OCI-LY7 (cell line): ENCODE measurements at regions not wholly inside any gene's neighbourhood (a gene's known extent, or its start where the extent isn't known, plus 50 kb on each side); places are given as distances from the start of the nearest gene placed in this dataset.

ENCODE experiments used
- BruUV-seq: library from RNA; stranded (reverse); fragments of 400-500 nt; replicated peaks from 2 replicates; lab custom pipeline; 2021; lab: Mats Ljungman, UMichigan
- CTCF ChIA-PET: fragments of 300-600 bp; sonication (Branson Sonifier 250); formaldehyde crosslinking; loops from one replicate; lab custom pipeline; 2022; ENCODE audit warnings: antibody characterized with exemption; ENCODE audit not compliant: unreplicated experiment; lab: Charles Lee
- POLR2A ChIA-PET: fragments of 300-600 bp; sonication (Branson Sonifier 250); formaldehyde crosslinking; loops from one replicate; lab custom pipeline; 2022; ENCODE audit warnings: antibody characterized with exemption; lab: Charles Lee
- DNase-seq: peaks from one replicate; pipeline ENCODE4 v3.0.0-alpha.2; 2015; ENCODE audit warnings: low spot score
- H2AFZ ChIP-seq: fragments of 200-600 bp; sonication (generic), shearing (Covaris generic); 2 replicates; pipeline ENCODE4 v1.6.1; 2014; ENCODE audit warnings: mild to moderate bottlenecking, antibody characterized with exemption, low read length, moderate library complexity
- H3K27ac ChIP-seq: fragments of 200-600 bp; sonication (generic); 2 replicates; pipeline ENCODE4 v1.5.1; 2014; ENCODE audit warnings: mixed run types, low read depth, mild to moderate bottlenecking, moderate library complexity, low read length, inconsistent platforms; ENCODE audit not compliant: poor library complexity, severe bottlenecking
- H3K36me3 ChIP-seq: fragments of 200-600 bp; sonication (generic); 2 replicates; pipeline ENCODE4 v1.6.1; 2014; ENCODE audit warnings: mild to moderate bottlenecking, antibody characterized with exemption, low read length, moderate library complexity, mixed read lengths; ENCODE audit not compliant: insufficient read depth
- H3K4me1 ChIP-seq: fragments of 200-600 bp; sonication (generic); 2 replicates; pipeline ENCODE4 v1.5.1; 2014; ENCODE audit warnings: mild to moderate bottlenecking, low read length; ENCODE audit not compliant: insufficient read depth, poor library complexity, severe bottlenecking
- H3K4me2 ChIP-seq: fragments of 200-600 bp; sonication (generic); 2 replicates; pipeline ENCODE4 v1.6.1; 2014; ENCODE audit warnings: mild to moderate bottlenecking, low read length
- H3K4me3 ChIP-seq: fragments of 200-600 bp; sonication (generic); 2 replicates; pipeline ENCODE4 v1.5.1; 2014; ENCODE audit warnings: mild to moderate bottlenecking, low read depth, low read length; ENCODE audit not compliant: poor library complexity, severe bottlenecking
- H3K79me2 ChIP-seq: fragments of 200-600 bp; sonication (generic); 2 replicates; pipeline ENCODE4 v1.6.1; 2016; ENCODE audit warnings: low read depth, mild to moderate bottlenecking, low read length, moderate library complexity, mixed read lengths; ENCODE audit not compliant: insufficient read depth
- H3K9me2 ChIP-seq: fragments of 200-600 bp; sonication (generic); 2 replicates; pipeline ENCODE4 v1.6.1; 2016; ENCODE audit warnings: mild to moderate bottlenecking, low read length, mixed read lengths; ENCODE audit not compliant: insufficient read depth
- H3K9me3 ChIP-seq: fragments of 200-600 bp; sonication (generic); 2 replicates; pipeline ENCODE4 v1.6.1; 2014; ENCODE audit warnings: mild to moderate bottlenecking, mixed run types, low read length, mixed read lengths
- H4K20me1 ChIP-seq: fragments of 200-600 bp; sonication (generic); 2 replicates; pipeline ENCODE4 v1.6.1; 2014; ENCODE audit warnings: mild to moderate bottlenecking, antibody characterized with exemption, low read length, moderate library complexity, mixed read lengths; ENCODE audit not compliant: insufficient read depth
- EZH2phosphoT487 ChIP-seq: fragments of 200-600 bp; sonication (generic); IDR thresholded peaks from 2 replicates; pipeline ENCODE4 v1.6.1; 2018; ENCODE audit warnings: low read depth, borderline replicate concordance, mild to moderate bottlenecking, mixed run types, antibody characterized with exemption, low read length, moderate library complexity, mixed read lengths
- intact Hi-C: fragments of 100-400 bp; cut with micrococcal nuclease; formaldehyde crosslinking; loops from one replicate; pipeline ENCODE4 v1.10.0; 2022; ENCODE audit not compliant: unreplicated experiment
- TF ChIP-seq, protein P1 (sequence below): fragments of 200-600 bp; sonication (generic); conservative IDR thresholded peaks from 2 replicates; pipeline ENCODE4 v1.5.1; 2014; ENCODE audit warnings: mild to moderate bottlenecking, antibody characterized with exemption, low read length, moderate library complexity, mixed read lengths

GRCh38 chr11:115104851-115105453, 399.3 kb downstream of the CADM1 start:
- ChIA-PET POLR2A (interaction anchor here (0.8 kb wide), 1 partner anchor 86 kb away, joined by 3 read pairs; no protein-coding TSS in a partner anchor), CTCF (no interaction called here)
- intact Hi-C loops: no loop called here
- Histone ChIP-seq H3K4me1 (no peaks in the 10 kb centered on the region), H3K4me2 (no peak overlapping the region), H3K4me3 (no peak overlapping the region), H3K9me2 (no peaks in the 10 kb centered on the region), H3K9me3 (no peaks in the 10 kb centered on the region), H3K27ac (no peak overlapping the region), H3K79me2 (no peaks in the 10 kb centered on the region), H4K20me1 (no peaks in the 10 kb centered on the region), H2AFZ (no peak overlapping the region), H3K36me3 (no peaks in the 10 kb centered on the region)
- BruUV-seq: no TSS peak
- TF ChIP-seq, protein P1, sequence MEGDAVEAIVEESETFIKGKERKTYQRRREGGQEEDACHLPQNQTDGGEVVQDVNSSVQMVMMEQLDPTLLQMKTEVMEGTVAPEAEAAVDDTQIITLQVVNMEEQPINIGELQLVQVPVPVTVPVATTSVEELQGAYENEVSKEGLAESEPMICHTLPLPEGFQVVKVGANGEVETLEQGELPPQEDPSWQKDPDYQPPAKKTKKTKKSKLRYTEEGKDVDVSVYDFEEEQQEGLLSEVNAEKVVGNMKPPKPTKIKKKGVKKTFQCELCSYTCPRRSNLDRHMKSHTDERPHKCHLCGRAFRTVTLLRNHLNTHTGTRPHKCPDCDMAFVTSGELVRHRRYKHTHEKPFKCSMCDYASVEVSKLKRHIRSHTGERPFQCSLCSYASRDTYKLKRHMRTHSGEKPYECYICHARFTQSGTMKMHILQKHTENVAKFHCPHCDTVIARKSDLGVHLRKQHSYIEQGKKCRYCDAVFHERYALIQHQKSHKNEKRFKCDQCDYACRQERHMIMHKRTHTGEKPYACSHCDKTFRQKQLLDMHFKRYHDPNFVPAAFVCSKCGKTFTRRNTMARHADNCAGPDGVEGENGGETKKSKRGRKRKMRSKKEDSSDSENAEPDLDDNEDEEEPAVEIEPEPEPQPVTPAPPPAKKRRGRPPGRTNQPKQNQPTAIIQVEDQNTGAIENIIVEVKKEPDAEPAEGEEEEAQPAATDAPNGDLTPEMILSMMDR: no peak
- no peak for TF ChIP-seq EZH2phosphoT487
- no peak for DNase-seq

- no peaks in the 10 kb centered on the region for H3K9me2 ChIP-seq
- H3K4me1 ChIP-seq: no peaks in the 10 kb centered on the region
- intact Hi-C loops: no loop called here
- no peaks in the 10 kb centered on the region for H3K9me3 ChIP-seq
- no peak overlapping the region for H3K4me2 ChIP-seq
- no peak overlapping the region for H2AFZ ChIP-seq
- TF ChIP-seq, protein P1: no peak
- TF ChIP-seq EZH2phosphoT487: no peak
- no peaks in the 10 kb centered on the region for H4K20me1 ChIP-seq
- no peak overlapping the region for H3K4me3 ChIP-seq
- DNase-seq: no peak
- CTCF ChIA-PET: no interaction called here
- H3K79me2 ChIP-seq: no peaks in the 10 kb centered on the region
- BruUV-seq: no TSS peak
- no peaks in the 10 kb centered on the region for H3K36me3 ChIP-seq
- no peak overlapping the region for H3K27ac ChIP-seq
- POLR2A ChIA-PET: interaction anchor here (1.0 kb wide), 1 partner anchor 9 kb away, joined by 3 read pairs; no protein-coding TSS in a partner anchor
These were observed 393.1 kb downstream of the CADM1 start for GRCh38 chr11:115111066-115111465.

DNA sequence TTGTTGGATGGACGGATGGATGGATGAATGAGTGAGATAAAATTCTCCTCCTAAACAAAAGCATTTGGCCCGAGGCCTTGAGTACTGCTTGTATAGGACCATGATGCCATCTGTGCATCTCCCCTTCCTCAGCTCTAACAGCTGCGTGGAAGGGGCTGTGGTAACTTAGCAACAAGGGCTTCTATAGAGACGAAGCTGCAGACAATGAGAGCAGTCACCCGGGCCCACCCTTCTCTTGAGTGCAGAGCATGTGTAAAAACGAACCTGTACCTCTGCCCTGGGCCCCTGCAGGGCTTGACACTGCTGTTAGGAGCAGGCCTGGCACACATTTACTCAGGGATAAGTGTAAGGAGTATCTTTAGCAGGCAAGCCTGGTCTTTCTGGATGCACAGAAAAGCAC, 391.5 kb downstream of the CADM1 start:
- Histone ChIP-seq H3K9me3 (no peaks in the 10 kb centered on the region), H3K79me2 (no peaks in the 10 kb centered on the region), H3K36me3 (no peaks in the 10 kb centered on the region), H3K4me2 (no peak overlapping the region), H2AFZ (no peak overlapping the region), H3K27ac (no peak overlapping the region), H3K9me2 (no peaks in the 10 kb centered on the region), H3K4me1 (no peaks in the 10 kb centered on the region), H4K20me1 (no peaks in the 10 kb centered on the region), H3K4me3 (no peak overlapping the region)
- CTCF ChIA-PET: no interaction called here
- BruUV-seq: no TSS peak
- POLR2A ChIA-PET: no interaction called here
- intact Hi-C loops: no loop called here
- no peak for TF ChIP-seq EZH2phosphoT487
- TF ChIP-seq, protein P1: no peak
- no peak for DNase-seq
